Activated CD4-positive, alpha-beta T cell treated with anti-CD3 and anti-CD28 coated beads, Interleukin-2, Interleukin-4, amounts not matched to agents 100 ng/mL and 50 ng/mL, durations not matched to agents 16 hours and 8 hours (primary cell): ENCODE measurements at regions not wholly inside any gene's neighbourhood (a gene's known extent, or its start where the extent isn't known, plus 50 kb on each side); places are given as distances from the start of the nearest gene placed in this dataset.

ENCODE experiments used
- DNase-seq: peaks from one replicate; pipeline ENCODE4 v3.0.0-alpha.2; 2020; ENCODE audit warnings: low spot score

DNA sequence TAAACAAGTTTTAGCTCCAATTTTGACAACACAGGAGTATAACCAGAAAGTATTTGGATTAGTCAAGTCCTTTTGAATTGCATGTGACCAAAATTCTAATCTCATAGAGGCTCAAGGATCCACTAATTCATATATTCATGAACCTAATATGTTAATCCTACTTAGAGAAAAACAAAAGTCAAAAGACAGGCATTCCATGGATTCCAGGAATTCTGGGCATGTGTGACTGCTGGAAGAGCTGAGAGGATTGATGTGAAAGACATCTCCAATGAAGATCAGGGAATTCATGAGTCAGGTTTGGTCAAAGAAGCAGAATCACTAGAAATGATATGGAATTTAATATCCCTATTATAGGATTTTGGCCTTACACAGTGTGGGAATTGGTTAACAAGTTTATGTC, 1494.6 kb upstream of the DDX18 start:
- no peak for DNase-seq

GRCh38 chr2:116329280-116329679, 1485.2 kb upstream of the DDX18 start:
- DNase-seq = no peak

DNA sequence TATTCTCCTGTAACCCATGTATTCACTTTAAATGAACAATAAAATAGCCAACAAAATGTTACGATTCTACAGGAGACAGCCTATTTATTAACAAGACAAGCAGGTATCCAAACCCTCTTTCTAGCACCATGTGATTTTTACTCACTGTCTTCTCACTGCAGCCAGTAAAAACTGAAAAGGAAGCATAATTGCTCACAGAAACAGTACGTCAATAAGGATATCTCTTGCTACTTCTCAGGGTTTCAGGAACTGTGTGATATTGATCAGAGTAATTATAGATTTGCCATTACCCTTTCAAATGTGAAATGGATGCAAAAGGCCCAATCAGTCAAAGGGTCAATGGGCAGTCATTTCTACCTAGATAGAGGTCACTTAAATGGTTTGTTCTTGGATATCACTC, 1473.8 kb upstream of the DDX18 start:
- DNase-seq = no peak

DNA sequence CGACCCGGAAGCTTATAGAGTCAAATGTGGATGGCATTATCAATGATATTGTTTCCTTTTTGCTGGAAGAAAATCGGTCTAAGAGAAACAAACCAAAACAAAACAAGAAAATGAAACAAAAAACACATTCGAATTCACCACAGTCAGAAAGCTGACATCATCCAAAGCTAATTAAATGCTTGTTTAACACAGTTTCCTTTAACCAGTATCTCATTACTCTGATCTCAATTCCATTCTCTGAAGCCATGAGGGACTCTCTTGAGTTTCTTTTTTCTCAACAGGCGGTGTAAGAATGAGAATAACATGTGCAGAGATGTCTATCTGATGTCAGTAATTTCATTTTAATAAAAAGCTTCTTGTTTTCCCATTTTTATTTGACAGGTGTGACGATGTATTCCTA, 1448.3 kb upstream of the DDX18 start:
- DNase-seq = no peak

DNA sequence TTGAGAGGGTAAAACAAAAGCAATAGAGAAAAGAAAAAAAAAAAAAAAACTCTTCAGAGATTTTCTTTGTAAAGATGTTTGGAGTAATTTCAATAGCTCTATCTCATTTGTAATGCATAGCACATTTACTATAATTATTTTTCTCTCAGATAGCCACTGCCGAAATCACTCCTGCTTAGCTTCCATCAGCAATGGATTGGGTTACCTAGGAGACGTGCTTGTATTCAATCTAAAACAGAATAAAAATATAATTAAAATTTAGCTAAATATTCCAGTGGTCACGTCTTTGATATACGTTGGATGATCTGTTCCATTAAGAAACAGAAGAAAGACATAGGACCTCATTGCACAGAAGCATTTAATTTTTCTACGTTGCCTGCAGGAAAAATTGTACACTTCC, 1435.7 kb upstream of the DDX18 start:
- DNase-seq = no peak

GRCh38 chr2:116411211-116411610, 1403.3 kb upstream of the DDX18 start:
- DNase-seq = no peak

DNA sequence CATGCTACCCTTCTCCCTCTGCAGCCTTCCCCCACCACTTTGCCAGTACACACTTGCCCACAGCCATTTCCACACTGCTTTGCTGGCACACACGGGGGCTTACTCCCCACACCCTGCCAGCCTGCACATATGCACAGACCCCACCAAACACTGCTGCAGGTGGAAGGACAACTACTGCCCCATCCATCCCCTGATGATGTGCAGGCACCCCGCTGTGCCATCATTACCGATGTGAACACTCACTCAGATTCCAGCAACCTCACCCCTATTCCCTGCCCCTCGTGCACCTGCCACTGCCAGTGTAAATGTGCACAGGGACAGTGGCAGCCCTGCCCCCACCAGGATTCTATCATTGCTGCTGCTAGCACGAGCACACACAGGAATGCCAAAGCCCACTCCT, 1400.8 kb upstream of the DDX18 start:
- DNase-seq = no peak

- no peak for DNase-seq
Measured at GRCh38 chr2:116416731-116417377, 1397.6 kb upstream of the DDX18 start.

- DNase-seq = no peak
Measured at GRCh38 chr2:116435648-116436047, 1378.8 kb upstream of the DDX18 start.

DNA sequence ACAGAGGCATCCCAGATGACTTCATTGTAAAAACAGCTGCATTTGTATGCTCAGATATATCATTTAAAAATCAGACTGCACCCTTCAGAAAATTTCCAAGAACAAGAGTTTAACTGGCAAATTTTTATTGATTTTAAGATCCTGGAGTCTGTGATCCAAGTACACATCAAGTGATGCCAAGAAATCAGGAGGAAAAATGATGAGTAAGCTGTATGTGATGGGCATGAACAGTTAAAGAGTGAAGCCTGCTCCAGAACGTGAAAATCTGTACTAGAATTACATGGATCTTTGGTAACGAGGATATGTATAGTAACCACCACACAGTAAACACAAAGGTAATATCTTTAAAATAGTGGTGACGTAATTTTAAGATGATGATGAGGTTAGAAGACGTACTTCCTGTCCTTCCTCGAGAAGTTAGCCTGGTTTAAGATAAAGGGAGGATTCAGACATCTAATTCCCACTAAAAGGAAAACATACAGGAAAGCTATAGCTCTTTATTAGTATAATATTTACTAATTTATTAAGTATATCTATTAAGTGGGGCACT, 1374.3 kb upstream of the DDX18 start:
- no peak for DNase-seq

DNA sequence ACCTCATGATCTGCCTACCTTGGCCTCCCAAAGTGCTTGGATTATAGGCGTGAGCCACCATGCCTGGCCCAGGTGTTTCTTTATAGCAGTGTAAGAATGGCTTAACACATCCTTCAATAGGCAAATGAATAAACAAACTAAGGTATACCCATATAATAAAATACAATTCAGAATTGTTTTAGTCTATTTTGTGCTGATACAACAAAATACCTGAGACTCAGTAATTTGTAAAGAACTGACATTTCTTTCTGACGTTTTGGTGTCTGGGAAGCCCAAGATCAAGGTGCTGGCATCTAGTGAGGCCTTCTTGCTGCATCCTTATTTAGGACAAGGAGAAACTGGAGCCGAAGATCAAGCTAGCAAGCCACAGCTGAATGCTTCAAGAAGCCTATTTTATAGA, 1372.1 kb upstream of the DDX18 start:
- no peak for DNase-seq

GRCh38 chr2:116444256-116444872, 1370.1 kb upstream of the DDX18 start:
- DNase-seq = no peak

- no peak for DNase-seq
Measured at GRCh38 chr2:116450990-116451389, 1363.5 kb upstream of the DDX18 start.

DNA sequence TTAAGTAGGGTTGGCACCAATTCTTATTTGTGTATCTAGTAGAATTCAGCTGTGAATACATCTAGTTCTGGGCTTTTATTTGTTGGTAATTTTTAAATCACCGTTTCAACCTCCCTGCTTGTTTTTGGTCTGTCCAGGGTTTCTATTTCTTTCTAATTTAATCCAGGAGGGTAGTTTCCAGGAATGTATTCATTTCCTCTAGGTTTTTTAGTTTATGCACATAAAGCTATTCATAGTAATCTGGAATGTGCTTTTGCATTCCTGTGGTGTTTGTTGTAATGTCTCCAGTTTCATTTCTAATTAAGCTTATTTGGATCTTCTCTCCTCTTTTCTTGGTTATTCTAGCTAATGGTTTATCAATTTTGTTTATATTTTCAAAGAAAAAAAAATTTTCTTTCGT, 1361.8 kb upstream of the DDX18 start:
- DNase-seq = no peak

- DNase-seq = no peak
Measured at GRCh38 chr2:116456429-116456828, 1358.1 kb upstream of the DDX18 start.

DNA sequence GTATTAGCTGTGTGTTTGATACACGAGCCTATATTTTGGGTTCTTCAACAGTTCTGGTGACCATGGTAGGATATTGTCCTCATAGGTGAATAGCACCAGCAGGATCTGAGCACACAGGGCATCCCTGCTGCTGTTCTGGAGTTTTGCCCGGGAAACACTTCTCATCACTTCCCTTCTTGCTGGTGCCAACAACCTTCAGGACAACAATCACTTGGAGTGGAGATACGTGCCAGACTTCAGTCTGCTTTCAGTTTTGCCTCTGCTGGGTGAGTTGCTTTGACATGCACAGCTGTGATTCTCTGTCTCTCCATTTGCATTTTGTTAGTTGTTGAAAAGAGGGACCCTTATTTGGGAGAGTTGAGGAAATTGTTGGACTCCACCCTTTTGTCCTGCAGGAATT, 1347.2 kb upstream of the DDX18 start:
- no peak for DNase-seq

DNA sequence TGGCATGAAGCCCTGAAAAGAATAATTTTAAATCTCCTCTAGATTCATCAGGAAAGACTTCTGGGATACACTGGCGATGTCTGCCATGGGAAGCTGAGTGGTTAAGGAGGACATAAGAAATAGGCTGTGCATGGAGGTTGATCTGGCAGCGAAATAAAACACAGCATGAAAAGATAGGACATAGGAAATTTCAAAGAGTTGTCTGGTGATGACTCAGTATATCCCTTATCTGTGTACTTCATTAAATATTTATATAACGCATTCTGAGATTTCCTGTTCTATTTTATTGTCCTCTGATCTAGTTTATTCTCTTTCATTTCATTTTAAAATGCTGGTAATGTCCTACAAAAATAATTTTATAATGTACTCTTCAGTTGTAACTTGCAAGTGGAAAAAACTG, 1337.3 kb upstream of the DDX18 start:
- no peak for DNase-seq

DNA sequence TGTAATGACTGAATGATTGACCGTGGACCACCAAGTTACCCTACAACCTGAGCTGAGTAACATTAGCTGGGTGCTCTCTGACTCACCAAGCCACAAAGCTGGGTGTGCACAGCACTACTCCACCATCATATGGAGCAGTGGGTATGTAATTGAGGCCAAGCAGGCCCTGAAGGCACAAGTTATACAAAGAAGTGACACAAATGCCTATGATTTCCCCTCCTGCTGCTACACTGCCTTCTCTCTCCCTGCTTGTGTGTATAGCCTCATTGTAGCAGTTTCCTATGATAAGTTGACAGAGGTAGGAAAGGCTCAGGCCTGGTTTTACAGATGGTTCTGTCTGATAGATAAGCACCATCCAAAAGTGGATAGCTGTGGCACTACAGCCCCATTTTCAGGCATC, 1327.2 kb upstream of the DDX18 start:
- DNase-seq = no peak

DNA sequence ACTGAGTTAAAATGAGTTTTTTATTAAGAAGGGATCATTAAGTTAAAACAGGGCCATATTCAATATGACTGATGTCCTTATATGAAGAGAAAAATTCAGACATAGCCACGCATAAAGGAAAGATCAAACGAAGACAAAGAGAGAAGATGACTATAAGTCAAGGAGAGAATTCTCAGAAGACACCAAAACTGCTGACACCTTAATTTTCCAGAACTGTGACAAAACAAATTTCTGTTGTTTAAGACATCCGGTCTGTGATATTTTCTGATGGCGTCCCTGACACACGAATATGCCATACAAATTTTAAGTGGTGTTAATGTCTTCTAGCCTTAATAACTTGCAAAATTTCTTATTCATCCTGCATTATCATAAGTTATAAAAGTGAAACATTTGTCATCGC, 1325.2 kb upstream of the DDX18 start:
- DNase-seq = no peak

- DNase-seq = no peak
Measured at GRCh38 chr2:116489944-116490343, 1324.5 kb upstream of the DDX18 start.

GRCh38 chr2:116490511-116491145, 1323.9 kb upstream of the DDX18 start:
- no peak for DNase-seq

- no peak for DNase-seq
Measured at GRCh38 chr2:116491292-116491691, 1323.2 kb upstream of the DDX18 start.

DNA sequence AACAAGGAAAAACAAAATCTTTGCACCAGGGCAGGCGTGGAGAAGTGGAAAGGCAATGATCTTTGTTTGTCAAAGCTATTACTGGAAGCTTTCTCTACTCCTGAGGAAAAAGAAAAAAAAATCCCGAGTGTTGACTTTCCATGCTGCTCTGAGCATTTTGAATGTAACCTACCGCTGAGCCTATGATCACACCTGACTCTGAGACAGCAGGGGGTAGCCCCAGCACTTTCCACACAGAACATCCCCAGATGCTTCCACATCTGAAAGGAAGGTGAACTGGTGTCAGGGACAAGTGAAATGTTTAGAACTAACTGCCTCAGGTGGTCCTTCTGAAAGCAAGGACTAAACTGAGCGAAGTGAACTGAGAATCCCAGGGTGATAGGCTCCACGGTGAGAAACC, 1315.1 kb upstream of the DDX18 start:
- DNase-seq = no peak
